ENCODE measurements at regions not wholly inside any gene's neighbourhood (a gene's known extent, or its start where the extent isn't known, plus 50 kb on each side); places are given as distances from the start of the nearest gene placed in this dataset.

- H3K9me3 ChIP-seq = no peaks in the 10 kb centered on the region
- H3K27me3 ChIP-seq = no peaks in the 10 kb centered on the region
- H3K4me3 ChIP-seq = no peak overlapping the region
- no peaks in the 10 kb centered on the region for H3K4me1 ChIP-seq
- H3K27ac ChIP-seq = no peak overlapping the region
- no peaks in the 10 kb centered on the region for H3K36me3 ChIP-seq
- TF ChIP-seq POLR2A (IDR thresholded peaks at IDR 0.05) (no peak), CTCF (IDR thresholded peaks at IDR 0.05 in 4 of 5, conservative IDR thresholded peaks at IDR 0.05 in 1 of 5) (no peak)
- intact Hi-C loops (cut with DNase I; ENCODE audit: low total_unique reads) = no loop called here
- no peak for DNase-seq
- no peak for ATAC-seq
- in situ Hi-C loops (cut with MboI; ENCODE audit: low sequenced_read_pairs in 4 of 4) = no loop called here
Measured at GRCh38 chrX:40247848-40248622, 150.3 kb upstream of the BCOR start.

GRCh38 chrX:40247382-40247781 lies 149.6 kb upstream of the BCOR start:
- DNase-seq (no peak), ATAC-seq (no peak)
- TF ChIP-seq POLR2A (IDR thresholded peaks at IDR 0.05) (no peak), CTCF (IDR thresholded peaks at IDR 0.05 in 4 of 5, conservative IDR thresholded peaks at IDR 0.05 in 1 of 5) (no peak)
- in situ Hi-C loops (cut with MboI; ENCODE audit: low sequenced_read_pairs in 4 of 4) = no loop called here
- intact Hi-C loops (cut with DNase I; ENCODE audit: low total_unique reads) = no loop called here
- Histone ChIP-seq H3K36me3 (no peaks in the 10 kb centered on the region), H3K4me1 (no peaks in the 10 kb centered on the region), H3K9me3 (no peaks in the 10 kb centered on the region), H3K27me3 (no peaks in the 10 kb centered on the region), H3K4me3 (no peak overlapping the region), H3K27ac (no peak overlapping the region)

- H3K4me3 ChIP-seq = no peak overlapping the region
- ATAC-seq (no peak), DNase-seq (no peak)
- no peaks in the 10 kb centered on the region for H3K9me3 ChIP-seq
- in situ Hi-C loops (cut with MboI; ENCODE audit: low sequenced_read_pairs in 4 of 4) = no loop called here
- no peak overlapping the region for H3K27ac ChIP-seq
- no peaks in the 10 kb centered on the region for H3K4me1 ChIP-seq
- no peaks in the 10 kb centered on the region for H3K27me3 ChIP-seq
- TF ChIP-seq POLR2A (IDR thresholded peaks at IDR 0.05) (no peak), CTCF (IDR thresholded peaks at IDR 0.05 in 4 of 5, conservative IDR thresholded peaks at IDR 0.05 in 1 of 5) (no peak)
- intact Hi-C loops (cut with DNase I; ENCODE audit: low total_unique reads) = no loop called here
- no peaks in the 10 kb centered on the region for H3K36me3 ChIP-seq
Measured at GRCh38 chrX:40245488-40246071, 147.8 kb upstream of the BCOR start.

- Histone ChIP-seq H3K4me1 (no peaks in the 10 kb centered on the region), H3K9me3 (no peaks in the 10 kb centered on the region), H3K36me3 (no peaks in the 10 kb centered on the region), H3K4me3 (no peak overlapping the region), H3K27me3 (no peaks in the 10 kb centered on the region), H3K27ac (no peak overlapping the region)
- in situ Hi-C loops (cut with MboI; ENCODE audit: low sequenced_read_pairs in 4 of 4) = no loop called here
- intact Hi-C loops (cut with DNase I; ENCODE audit: low total_unique reads) = no loop called here
- no peak for ATAC-seq
- TF ChIP-seq POLR2A (IDR thresholded peaks at IDR 0.05) (no peak), CTCF (IDR thresholded peaks at IDR 0.05 in 4 of 5, conservative IDR thresholded peaks at IDR 0.05 in 1 of 5) (no peak)
- no peak for DNase-seq
Measured at GRCh38 chrX:40244980-40245379, 147.2 kb upstream of the BCOR start.
